Epithelial cell of proximal tubule (primary cell): ENCODE measurements at regions not wholly inside any gene's neighbourhood (a gene's known extent, or its start where the extent isn't known, plus 50 kb on each side); places are given as distances from the start of the nearest gene placed in this dataset.

ENCODE experiments used
- DNase-seq: peaks from one replicate; pipeline ENCODE4 v3.0.0-alpha.2; 2011; ENCODE audit warnings: low read depth
- H3K4me3 ChIP-seq: 2 replicates; pipeline ENCODE4 v1.5.1; 2011; ENCODE audit warnings: low read depth, mild to moderate bottlenecking, low read length
- CTCF ChIP-seq: conservative IDR thresholded peaks from 2 replicates; pipeline ENCODE4 v1.5.1; 2012; ENCODE audit warnings: low read depth, mild to moderate bottlenecking, low read length

GRCh38 chr5:82595113-82595512, 317.0 kb upstream of the RPS23 start:
- no peak for TF ChIP-seq CTCF
- no peak overlapping the region for H3K4me3 ChIP-seq
- no peak for DNase-seq

GRCh38 chr5:82594097-82594496, 315.9 kb upstream of the RPS23 start:
- no peak for DNase-seq
- TF ChIP-seq CTCF = no peak
- no peak overlapping the region for H3K4me3 ChIP-seq

- no peak for DNase-seq
- no peak for TF ChIP-seq CTCF
- no peak overlapping the region for H3K4me3 ChIP-seq
Observed at GRCh38 chr5:82593481-82593880, 315.3 kb upstream of the RPS23 start.

GRCh38 chr5:82591021-82591515, 312.9 kb upstream of the RPS23 start:
- DNase-seq = no peak
- no peak for TF ChIP-seq CTCF

GRCh38 chr5:82590112-82590511, 312.0 kb upstream of the RPS23 start:
- H3K4me3 ChIP-seq = no peak overlapping the region
- no peak for DNase-seq
- no peak for TF ChIP-seq CTCF

More at GRCh38 chr5:82591021-82591515, 312.9 kb upstream of the RPS23 start:
- H3K4me3 ChIP-seq = no peak overlapping the region

GRCh38 chr5:82586661-82587310, 308.6 kb upstream of the RPS23 start:
- H3K4me3 ChIP-seq = no peak overlapping the region
- TF ChIP-seq CTCF = no peak
- DNase-seq = no peak

- H3K4me3 ChIP-seq = no peak overlapping the region
- TF ChIP-seq CTCF = no peak
- DNase-seq = no peak
Observed at GRCh38 chr5:82586181-82586580, 308.0 kb upstream of the RPS23 start.
